GM11168 (cell line): ENCODE measurements at regions not wholly inside any gene's neighbourhood (a gene's known extent, or its start where the extent isn't known, plus 50 kb on each side); places are given as distances from the start of the nearest gene placed in this dataset.
"Not testable (repeated sequence)": the region's sequence is repeated elsewhere in the genome, so short reads cannot be mapped to it uniquely, and the experiment has no call there.

ENCODE experiments used
- in situ Hi-C: fragments of 300-500 bp; cut with MboI; formaldehyde crosslinking; loops from one replicate; pipeline ENCODE4 v1.12.0; 2022; ENCODE audit warnings: low sequenced_read_pairs; ENCODE audit not compliant: unreplicated experiment

DNA sequence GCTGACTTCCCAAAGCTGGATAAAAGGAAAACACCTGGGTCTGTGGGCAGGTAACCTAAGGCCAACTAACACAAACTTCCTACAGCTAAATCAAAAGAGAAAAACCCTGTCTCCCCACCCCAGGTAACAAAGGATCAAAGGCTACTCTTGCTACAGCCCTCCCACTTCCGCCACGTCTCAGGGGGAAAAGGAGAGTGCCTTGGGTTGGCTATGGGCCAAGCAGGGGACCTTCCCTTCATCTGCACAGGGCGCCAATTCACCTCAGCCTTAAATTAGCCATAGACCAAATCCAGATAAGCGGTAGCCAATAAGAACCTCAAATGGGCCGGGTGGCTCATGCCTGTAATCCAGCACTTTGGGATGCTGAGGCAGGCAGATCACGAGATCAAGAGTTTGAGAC is 69.1 kb upstream of the LANCL2 start:
- in situ Hi-C loops: loop anchor here (25.0 kb wide), 1 partner anchor 291 kb away; no protein-coding TSS in a partner anchor

DNA sequence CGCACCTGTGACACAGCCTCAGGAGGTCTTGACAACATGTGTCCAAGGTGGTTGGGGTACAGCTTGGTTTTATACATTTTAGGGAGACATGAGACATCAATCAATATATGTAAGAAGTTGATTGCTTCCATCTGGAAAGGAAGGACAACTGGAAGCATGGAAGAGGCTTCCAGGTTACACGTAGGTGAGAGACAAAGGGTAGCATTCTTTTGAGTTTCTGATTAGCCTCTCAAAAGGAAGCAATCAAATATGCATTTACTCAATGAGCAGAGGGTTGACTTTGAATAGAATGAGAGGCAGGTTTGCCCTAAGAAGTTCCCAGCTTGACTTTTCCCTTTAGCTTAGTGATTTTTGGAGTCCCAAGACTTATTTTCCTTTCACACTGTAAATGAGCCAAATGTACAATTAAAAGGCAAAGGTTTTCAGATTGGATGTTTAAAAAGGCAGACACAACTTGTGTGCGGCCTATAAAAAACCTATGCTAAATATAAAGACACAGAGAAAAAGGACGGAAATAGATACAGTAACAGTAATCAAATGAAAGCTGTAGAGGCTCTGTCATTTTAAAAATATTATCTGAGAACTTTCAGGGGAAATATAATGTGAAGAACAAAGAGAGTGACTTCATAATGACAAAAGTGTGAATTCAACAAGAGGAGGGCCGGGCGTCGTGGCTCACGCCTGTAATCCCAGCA is 65.7 kb upstream of the LANCL2 start:
- in situ Hi-C loops: loop anchor here (25.0 kb wide), 1 partner anchor 288 kb away; no protein-coding TSS in a partner anchor

DNA sequence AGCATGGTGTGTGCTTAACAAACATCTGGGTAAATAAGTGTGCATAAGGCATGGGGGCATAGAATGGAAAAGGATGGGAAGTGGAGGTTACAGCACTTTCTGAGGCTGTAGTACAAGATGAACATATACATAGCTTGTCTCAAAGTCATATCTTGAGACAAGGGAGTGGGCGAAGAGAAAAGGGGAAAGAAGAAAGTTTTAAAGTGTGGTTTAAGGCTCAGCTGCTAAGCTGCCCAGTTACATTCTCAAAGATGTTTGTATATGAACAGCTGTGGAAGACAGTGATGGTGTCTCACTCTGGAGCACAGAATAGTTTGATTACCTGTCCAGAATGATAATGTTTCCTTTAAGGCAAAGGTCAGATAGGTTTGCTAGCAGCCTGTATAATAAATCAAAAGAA is 61.9 kb upstream of the LANCL2 start:
- in situ Hi-C loops: no loop called here

DNA sequence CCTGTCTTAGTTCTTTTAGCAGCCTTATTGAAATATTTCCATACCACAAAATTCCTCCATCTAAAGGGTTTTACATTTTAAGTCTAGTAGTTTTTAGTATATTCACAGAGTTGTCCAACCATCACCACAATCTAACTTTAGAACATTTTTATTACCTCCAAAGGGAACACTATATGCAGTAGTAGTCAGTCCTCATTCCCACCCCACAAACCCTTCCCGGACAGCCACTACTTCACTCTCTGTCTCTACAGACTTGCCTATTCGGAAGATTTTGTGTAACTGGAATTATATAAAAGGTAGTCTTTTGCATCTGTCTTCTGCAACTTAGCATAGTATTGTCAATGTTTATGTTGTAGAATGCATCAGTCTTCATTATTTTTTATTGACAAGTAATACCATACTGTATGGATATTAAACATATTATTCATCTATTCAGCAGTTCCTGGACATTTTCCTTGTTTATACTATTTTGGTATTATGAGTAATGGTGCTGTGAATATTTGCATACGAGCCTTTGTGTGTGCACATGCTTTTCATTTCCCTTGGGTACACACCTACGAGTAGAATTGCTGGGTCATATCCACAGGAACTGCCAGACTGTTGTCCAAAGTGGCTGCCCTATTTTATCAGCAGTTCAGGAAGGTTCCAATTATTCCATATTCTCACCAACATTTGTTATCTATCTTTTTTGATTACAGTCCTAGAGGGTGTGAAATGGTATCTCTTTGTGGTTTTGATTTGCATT is 60.9 kb upstream of the LANCL2 start:
- in situ Hi-C loops: no loop called here

DNA sequence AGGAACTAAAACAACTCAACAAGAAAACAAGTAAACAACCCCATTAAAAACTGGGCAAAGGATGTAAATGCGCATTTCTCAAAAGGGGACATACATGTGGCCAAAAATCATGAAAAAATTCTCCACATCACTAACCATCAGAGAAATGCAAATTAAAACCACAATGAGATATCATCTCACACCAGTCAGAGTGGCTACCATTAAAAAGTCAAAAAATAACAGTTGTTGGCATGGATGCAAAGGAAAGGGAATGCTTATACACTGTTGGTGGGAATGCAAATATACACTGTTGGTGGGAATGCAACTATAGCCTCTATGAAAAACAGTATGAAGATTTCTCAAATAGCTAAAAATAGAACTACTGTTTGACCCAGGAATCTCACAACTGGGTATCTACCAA is 60.0 kb upstream of the LANCL2 start:
- in situ Hi-C loops: no loop called here

- in situ Hi-C loops: no loop called here
Observed at GRCh38 chr7:55306331-55306730, 58.8 kb upstream of the LANCL2 start.

DNA sequence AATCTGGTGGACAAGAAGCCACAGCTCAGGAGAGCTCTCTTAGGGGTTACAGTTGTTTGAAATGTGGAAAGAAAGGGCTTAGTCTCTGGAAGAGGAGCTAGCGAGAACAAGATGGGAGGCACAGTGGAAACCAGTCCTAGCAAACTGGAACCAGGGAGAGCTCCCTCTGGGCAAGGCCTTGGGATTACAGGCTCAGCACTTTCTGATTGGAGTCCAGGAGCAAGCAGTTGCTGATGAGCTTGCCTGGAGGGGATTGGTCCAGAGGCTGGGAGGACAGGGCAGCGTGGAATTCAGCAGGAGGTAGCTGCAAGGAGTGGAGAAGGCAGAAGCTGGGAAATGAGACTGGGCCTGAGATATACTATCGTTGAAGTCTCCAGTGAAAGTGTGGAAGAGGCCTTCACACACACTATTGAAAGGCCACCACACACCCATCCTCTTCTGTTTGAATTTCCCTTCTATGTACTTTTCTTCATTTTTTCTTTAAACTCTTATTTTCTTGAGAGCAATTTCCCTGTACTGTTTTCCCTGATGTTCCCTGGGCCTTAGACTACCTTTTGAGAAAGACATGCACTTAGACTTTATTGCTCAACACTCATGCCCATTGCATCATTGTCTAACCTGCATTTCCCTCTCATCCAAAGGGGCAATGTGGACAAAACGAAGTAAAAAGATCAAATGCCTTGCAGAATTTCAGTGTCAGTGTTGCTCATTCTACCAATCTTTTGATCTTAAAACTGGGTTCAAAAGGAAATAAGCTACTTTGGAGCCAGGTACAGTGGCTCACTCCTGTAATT is 57.8 kb upstream of the LANCL2 start:
- in situ Hi-C loops: no loop called here

DNA sequence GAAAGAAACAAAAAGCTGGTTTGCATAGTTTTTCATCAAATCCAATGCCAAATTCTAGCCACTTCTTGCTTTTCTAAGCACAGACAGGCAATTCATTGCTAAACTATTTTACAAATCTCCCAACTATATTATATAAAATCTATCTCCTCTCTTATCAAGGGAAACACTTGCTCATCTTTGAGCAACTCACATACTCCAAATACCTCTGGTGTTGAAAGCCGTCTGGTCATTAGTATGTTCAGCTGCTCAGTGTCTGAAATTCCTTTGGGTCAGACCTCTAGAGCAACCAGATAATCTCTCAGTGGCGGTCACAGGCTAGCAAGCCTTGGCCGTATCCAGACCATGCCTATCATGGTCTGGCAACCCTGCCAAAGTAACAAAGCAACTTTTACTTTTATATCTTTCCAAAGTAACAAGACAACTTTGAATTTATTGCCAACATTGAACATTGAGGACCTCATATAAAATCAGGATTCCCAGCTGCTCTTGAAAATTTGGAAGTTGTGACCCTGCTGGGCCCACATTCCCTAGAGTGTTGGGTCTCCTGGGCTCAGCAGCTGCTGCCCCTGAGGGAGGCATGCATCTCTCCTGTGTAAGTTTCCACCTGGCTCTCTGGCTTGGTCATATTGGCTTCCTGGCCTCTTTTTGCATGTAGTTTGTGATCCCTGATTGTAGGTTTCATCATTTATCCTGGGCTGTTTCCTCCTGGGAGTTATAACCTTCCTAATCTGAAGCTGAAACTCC is 56.8 kb upstream of the LANCL2 start:
- in situ Hi-C loops: no loop called here

- in situ Hi-C loops: no loop called here
Observed at GRCh38 chr7:55309040-55309991, 55.8 kb upstream of the LANCL2 start.

DNA sequence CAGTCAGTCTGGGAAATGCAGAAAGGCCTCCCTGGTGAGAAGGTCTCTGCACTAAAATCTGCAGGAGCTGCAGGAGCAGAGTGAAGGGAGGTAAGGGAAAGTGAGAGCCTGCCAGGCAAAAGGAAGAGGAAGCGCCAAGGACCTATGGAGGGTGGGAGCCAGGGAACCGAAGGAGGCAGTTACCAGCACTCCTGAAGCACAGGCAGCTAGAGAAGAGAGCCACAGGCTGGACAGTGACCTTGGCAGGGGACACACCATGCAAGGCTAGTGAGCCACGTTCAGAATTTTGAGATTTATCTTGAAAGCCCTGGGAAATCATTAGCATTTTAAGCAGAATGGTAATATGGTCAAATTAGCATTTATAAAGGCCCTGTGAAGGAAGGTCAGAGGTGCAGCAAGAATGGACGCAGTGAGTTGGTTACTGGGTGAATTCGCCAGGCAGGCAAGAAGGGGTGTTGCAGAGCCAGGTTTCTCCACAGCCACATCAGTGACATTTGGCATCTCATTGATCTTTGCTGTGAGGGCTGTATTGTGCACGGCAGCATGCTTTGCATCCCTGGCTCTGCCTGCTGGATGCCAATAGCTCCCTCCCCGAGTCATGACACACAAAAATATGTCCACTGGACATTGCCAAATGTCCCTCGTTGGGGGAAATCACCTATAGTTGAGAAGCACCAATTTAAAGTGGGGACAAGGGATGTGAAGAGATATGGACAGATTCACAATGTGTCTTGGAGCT is 54.7 kb upstream of the LANCL2 start:
- in situ Hi-C loops: no loop called here

DNA sequence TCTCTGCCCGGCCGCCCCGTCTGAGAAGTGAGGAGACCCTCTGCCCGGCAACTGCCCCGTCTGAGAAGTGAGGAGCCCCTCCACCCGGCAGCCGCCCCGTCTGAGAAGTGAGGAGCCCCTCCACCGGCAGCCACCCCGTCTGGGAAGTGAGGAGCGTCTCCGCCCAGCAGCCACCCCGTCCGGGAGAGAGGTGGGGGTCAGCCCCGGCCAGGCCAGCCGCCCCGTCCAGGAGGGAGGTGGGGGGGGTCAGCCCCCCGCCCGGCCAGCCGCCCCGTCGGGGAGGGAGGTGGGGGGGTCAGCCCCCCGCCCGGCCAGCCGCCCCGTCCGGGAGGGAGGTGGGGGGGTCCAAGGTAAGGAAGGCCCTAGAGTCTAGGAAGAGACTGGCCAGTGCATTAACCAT is 53.2 kb upstream of the LANCL2 start:
- in situ Hi-C loops: not testable (repeated sequence)

DNA sequence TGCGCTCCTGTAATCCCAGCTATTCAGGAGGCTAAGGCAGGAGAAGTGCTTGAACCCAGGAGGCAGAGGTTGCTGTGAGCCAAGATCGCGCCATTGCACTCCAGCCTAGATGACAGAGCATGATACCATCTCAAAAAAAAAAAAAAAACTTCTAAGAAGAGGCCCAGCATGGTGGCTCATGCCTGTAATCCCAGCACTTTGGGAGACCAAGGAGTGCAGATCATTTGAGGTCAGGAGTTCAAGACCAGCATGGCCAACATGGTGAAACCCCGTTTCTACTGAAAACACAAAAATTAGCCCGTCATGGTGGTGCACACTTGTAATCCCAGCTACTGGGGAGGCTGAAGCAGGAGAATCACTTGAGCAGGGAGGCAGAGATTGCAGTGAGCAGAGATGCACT is 51.5 kb upstream of the LANCL2 start:
- in situ Hi-C loops: not testable (repeated sequence)

- in situ Hi-C loops: no loop called here
Observed at GRCh38 chr7:55314967-55315366, 50.2 kb upstream of the LANCL2 start.
